ENCODE measurements at regions not wholly inside any gene's neighbourhood (a gene's known extent, or its start where the extent isn't known, plus 50 kb on each side); places are given as distances from the start of the nearest gene placed in this dataset.
"Not testable (repeated sequence)": the region's sequence is repeated elsewhere in the genome, so short reads cannot be mapped to it uniquely, and the experiment has no call there.

- not testable (repeated sequence) for TF ChIP-seq CTCF, EP300 (IDR thresholded peaks at IDR 0.05)
These were observed 93.4 kb upstream of the METTL9 start for GRCh38 chr16:21505751-21506520.

Measured in upper lobe of left lung (tissue), 4 donors.